ENCODE measurements at regions not wholly inside any gene's neighbourhood (a gene's known extent, or its start where the extent isn't known, plus 50 kb on each side); places are given as distances from the start of the nearest gene placed in this dataset.

- no peaks in the 10 kb centered on the region for H4K20me1 ChIP-seq (ENCODE audit: insufficient read depth)
- H3K27me3 ChIP-seq (replicated peaks; ENCODE audit: insufficient read depth): peaks cover 6% of the 10 kb centered on the region
- H3K27ac ChIP-seq: no peak overlapping the region
- H3K79me2 ChIP-seq (ENCODE audit: insufficient read depth): no peaks in the 10 kb centered on the region
- H3F3A ChIP-seq (ENCODE audit: insufficient read depth): no peaks in the 10 kb centered on the region
- no peak for TF ChIP-seq EZH2phosphoT487 (IDR thresholded peaks at IDR 0.05; ENCODE audit: insufficient read depth, low read depth)
- TF ChIP-seq EZH2 (IDR thresholded peaks at IDR 0.05; ENCODE audit: insufficient read depth, poor library complexity, severe bottlenecking): no peak
- no peak overlapping the region for H3K4me2 ChIP-seq (ENCODE audit: unreplicated experiment)
- H3K4me3 ChIP-seq: no peak overlapping the region
- in situ Hi-C loops (cut with MboI): no loop called here
- no peak overlapping the region for H2AFZ ChIP-seq
- H3K9me2 ChIP-seq (ENCODE audit: insufficient read depth): no peaks in the 10 kb centered on the region
- 0 to 3% methylated on average over 1 of the region's 1 CpG for WGBS, 2 experiments (ENCODE audit: low coverage in 1 of 2, low lambda C conversion rate in 2 of 2, missing lambda C conversion rate in 2 of 2)
- H3K9me3 ChIP-seq (ENCODE audit: low read depth): no peaks in the 10 kb centered on the region
- no peaks in the 10 kb centered on the region for H3K36me3 ChIP-seq (ENCODE audit: low read depth)
- no peaks in the 10 kb centered on the region for H3K4me1 ChIP-seq (ENCODE audit: insufficient read depth)
- DNase-seq: peak; percentile 18
- no peak overlapping the region for H3K9ac ChIP-seq
Observed at GRCh38 chr4:71680706-71681105, 103.2 kb downstream of the GC start.

GRCh38 chr4:71677568-71677967, 106.3 kb downstream of the GC start:
- Histone ChIP-seq H3K79me2 (ENCODE audit: insufficient read depth) (no peaks in the 10 kb centered on the region), H3K4me3 (no peak overlapping the region), H2AFZ (no peak overlapping the region), H4K20me1 (ENCODE audit: insufficient read depth) (no peaks in the 10 kb centered on the region), H3K9me3 (ENCODE audit: low read depth) (no peaks in the 10 kb centered on the region), H3K4me1 (ENCODE audit: insufficient read depth) (no peaks in the 10 kb centered on the region), H3K4me2 (ENCODE audit: unreplicated experiment) (no peak overlapping the region), H3K27ac (no peak overlapping the region), H3K9ac (no peak overlapping the region), H3F3A (ENCODE audit: insufficient read depth) (no peaks in the 10 kb centered on the region), H3K27me3 (replicated peaks; ENCODE audit: insufficient read depth) (peaks cover 6% of the 10 kb centered on the region), H3K9me2 (ENCODE audit: insufficient read depth) (no peaks in the 10 kb centered on the region), H3K36me3 (ENCODE audit: low read depth) (no peaks in the 10 kb centered on the region)
- DNase-seq: no peak
- TF ChIP-seq EZH2phosphoT487 (IDR thresholded peaks at IDR 0.05; ENCODE audit: insufficient read depth, low read depth) (no peak), EZH2 (IDR thresholded peaks at IDR 0.05; ENCODE audit: insufficient read depth, poor library complexity, severe bottlenecking) (no peak)
- 38 to 41% methylated on average over 5 of the region's 5 CpGs for WGBS, 2 experiments (ENCODE audit: low coverage in 1 of 2, low lambda C conversion rate in 2 of 2, missing lambda C conversion rate in 2 of 2)
- in situ Hi-C loops (cut with MboI): no loop called here

- Histone ChIP-seq H3K79me2 (ENCODE audit: insufficient read depth) (no peaks in the 10 kb centered on the region), H3K4me3 (no peak overlapping the region), H3K4me2 (ENCODE audit: unreplicated experiment) (no peak overlapping the region), H3K27me3 (replicated peaks; ENCODE audit: insufficient read depth) (peaks cover 22% of the 10 kb centered on the region; the same call in 1 of the 2 replicates), H3K27ac (no peak overlapping the region), H4K20me1 (ENCODE audit: insufficient read depth) (no peaks in the 10 kb centered on the region), H3K9ac (no peak overlapping the region), H3K9me3 (ENCODE audit: low read depth) (no peaks in the 10 kb centered on the region), H3K4me1 (ENCODE audit: insufficient read depth) (no peaks in the 10 kb centered on the region), H3K9me2 (ENCODE audit: insufficient read depth) (no peaks in the 10 kb centered on the region), H3F3A (ENCODE audit: insufficient read depth) (no peaks in the 10 kb centered on the region), H3K36me3 (ENCODE audit: low read depth) (no peaks in the 10 kb centered on the region), H2AFZ (no peak overlapping the region)
- TF ChIP-seq EZH2phosphoT487 (IDR thresholded peaks at IDR 0.05; ENCODE audit: insufficient read depth, low read depth) (no peak), EZH2 (IDR thresholded peaks at IDR 0.05; ENCODE audit: insufficient read depth, poor library complexity, severe bottlenecking) (no peak)
- in situ Hi-C loops (cut with MboI): no loop called here
- no peak for DNase-seq
- 59 to 64% methylated on average over 1 of the region's 1 CpG for WGBS, 2 experiments (ENCODE audit: low coverage in 1 of 2, low lambda C conversion rate in 2 of 2, missing lambda C conversion rate in 2 of 2)
Observed at GRCh38 chr4:71669291-71669690, 114.6 kb downstream of the GC start.

DNA sequence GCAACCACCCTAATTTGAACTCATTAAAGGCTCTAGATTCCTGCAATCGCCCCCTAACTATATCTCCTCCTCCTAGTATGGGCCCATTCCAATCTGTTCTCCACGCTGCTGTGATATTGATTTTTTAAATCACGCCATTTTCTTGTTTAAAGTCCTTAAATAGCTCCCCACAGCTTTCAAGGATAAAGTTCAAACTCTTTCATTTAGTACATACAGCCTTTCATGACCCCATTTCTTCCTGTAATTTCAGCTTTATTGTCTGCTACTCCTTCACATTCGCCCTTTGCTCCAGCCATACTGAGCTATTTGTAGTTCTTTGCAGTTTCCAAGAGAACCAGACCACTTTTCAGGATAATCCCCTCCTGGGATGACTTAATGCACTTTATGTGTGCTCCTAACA, 118.5 kb downstream of the GC start:
- TF ChIP-seq EZH2phosphoT487 (IDR thresholded peaks at IDR 0.05; ENCODE audit: insufficient read depth, low read depth): no peak
- TF ChIP-seq EZH2 (IDR thresholded peaks at IDR 0.05; ENCODE audit: insufficient read depth, poor library complexity, severe bottlenecking): no peak
- Histone ChIP-seq H3K4me1 (ENCODE audit: insufficient read depth) (no peaks in the 10 kb centered on the region), H3K9ac (no peak overlapping the region), H3F3A (ENCODE audit: insufficient read depth) (no peaks in the 10 kb centered on the region), H3K79me2 (ENCODE audit: insufficient read depth) (no peaks in the 10 kb centered on the region), H3K27me3 (replicated peaks; ENCODE audit: insufficient read depth) (peaks cover 33% of the 10 kb centered on the region; the same call in 1 of the 2 replicates), H3K9me3 (ENCODE audit: low read depth) (no peaks in the 10 kb centered on the region), H3K4me3 (no peak overlapping the region), H3K4me2 (ENCODE audit: unreplicated experiment) (no peak overlapping the region), H3K36me3 (ENCODE audit: low read depth) (no peaks in the 10 kb centered on the region), H3K9me2 (ENCODE audit: insufficient read depth) (no peaks in the 10 kb centered on the region), H2AFZ (no peak overlapping the region), H4K20me1 (ENCODE audit: insufficient read depth) (no peaks in the 10 kb centered on the region), H3K27ac (no peak overlapping the region)
- DNase-seq: no peak
- in situ Hi-C loops (cut with MboI): no loop called here
- WGBS, 2 experiments (ENCODE audit: low coverage in 1 of 2, low lambda C conversion rate in 2 of 2, missing lambda C conversion rate in 2 of 2): 7 to 12% methylated on average over 4 of the region's 4 CpGs

- Histone ChIP-seq H3K9me2 (ENCODE audit: insufficient read depth) (no peaks in the 10 kb centered on the region), H3K79me2 (ENCODE audit: insufficient read depth) (no peaks in the 10 kb centered on the region), H3K4me1 (ENCODE audit: insufficient read depth) (no peaks in the 10 kb centered on the region), H4K20me1 (ENCODE audit: insufficient read depth) (no peaks in the 10 kb centered on the region), H3K9ac (no peak overlapping the region), H3K36me3 (ENCODE audit: low read depth) (no peaks in the 10 kb centered on the region), H3F3A (ENCODE audit: insufficient read depth) (no peaks in the 10 kb centered on the region), H3K9me3 (ENCODE audit: low read depth) (no peaks in the 10 kb centered on the region), H3K27me3 (replicated peaks; ENCODE audit: insufficient read depth) (peaks cover 35% of the 10 kb centered on the region; the same call in 1 of the 2 replicates), H3K4me3 (no peak overlapping the region), H2AFZ (no peak overlapping the region), H3K4me2 (ENCODE audit: unreplicated experiment) (no peak overlapping the region), H3K27ac (no peak overlapping the region)
- DNase-seq: no peak
- in situ Hi-C loops (cut with MboI): no loop called here
- 17 to 20% methylated on average over 3 of the region's 3 CpGs for WGBS, 2 experiments (ENCODE audit: low coverage in 1 of 2, low lambda C conversion rate in 2 of 2, missing lambda C conversion rate in 2 of 2)
- TF ChIP-seq EZH2 (IDR thresholded peaks at IDR 0.05; ENCODE audit: insufficient read depth, poor library complexity, severe bottlenecking) (no peak), EZH2phosphoT487 (IDR thresholded peaks at IDR 0.05; ENCODE audit: insufficient read depth, low read depth) (no peak)
Observed at GRCh38 chr4:71664366-71664765, 119.5 kb downstream of the GC start.
